GM23338 (cell line): ENCODE measurements at regions not wholly inside any gene's neighbourhood (a gene's known extent, or its start where the extent isn't known, plus 50 kb on each side); places are given as distances from the start of the nearest gene placed in this dataset.

ENCODE experiments used
- CREB1 ChIP-seq: fragments of 250-450 bp; sonication (Bioruptor Pico); IDR thresholded peaks from 2 replicates; pipeline ENCODE4 v1.5.0; 2020; ENCODE audit warnings: low read depth, mild to moderate bottlenecking, moderate library complexity
- CTCF ChIP-seq, 2 experiments: fragments of 200-600 bp in 1 of 2; sonication (generic) in 1 of 2; conservative IDR thresholded peaks; 2 replicates each; pipeline versions ENCODE4 v1.5.1 to v1.6.1; 2016 to 2017; ENCODE audit warnings: antibody characterized with exemption in 2 of 2, low read depth in 2 of 2, mild to moderate bottlenecking in 2 of 2, moderate library complexity in 1 of 2
- EZH2 ChIP-seq: fragments of 200-600 bp; sonication (generic); IDR thresholded peaks from one replicate; pipeline ENCODE4 v1.8.0; 2017; ENCODE audit warnings: antibody characterized with exemption, mild to moderate bottlenecking, low read depth; ENCODE audit not compliant: unreplicated experiment
- EZH2phosphoT487 ChIP-seq: fragments of 200-600 bp; sonication (generic); IDR thresholded peaks from one replicate; pipeline ENCODE4 v1.8.1; 2018; ENCODE audit warnings: antibody characterized with exemption; ENCODE audit not compliant: unreplicated experiment
- JUNB ChIP-seq: IDR thresholded peaks from one replicate; pipeline ENCODE4 v1.6.1; 2016; ENCODE audit warnings: antibody characterized with exemption; ENCODE audit not compliant: unreplicated experiment
- POLR2AphosphoS5 ChIP-seq: IDR thresholded peaks from 2 replicates; pipeline ENCODE4 v1.6.1; 2016; ENCODE audit warnings: antibody characterized with exemption, low read depth
- REST ChIP-seq: IDR thresholded peaks from one replicate; pipeline ENCODE4 v1.6.1; 2018; ENCODE audit warnings: antibody characterized with exemption; ENCODE audit not compliant: unreplicated experiment
- STAT1 ChIP-seq: IDR thresholded peaks from one replicate; pipeline ENCODE4 v1.6.1; 2016; ENCODE audit warnings: antibody characterized with exemption; ENCODE audit not compliant: unreplicated experiment

DNA sequence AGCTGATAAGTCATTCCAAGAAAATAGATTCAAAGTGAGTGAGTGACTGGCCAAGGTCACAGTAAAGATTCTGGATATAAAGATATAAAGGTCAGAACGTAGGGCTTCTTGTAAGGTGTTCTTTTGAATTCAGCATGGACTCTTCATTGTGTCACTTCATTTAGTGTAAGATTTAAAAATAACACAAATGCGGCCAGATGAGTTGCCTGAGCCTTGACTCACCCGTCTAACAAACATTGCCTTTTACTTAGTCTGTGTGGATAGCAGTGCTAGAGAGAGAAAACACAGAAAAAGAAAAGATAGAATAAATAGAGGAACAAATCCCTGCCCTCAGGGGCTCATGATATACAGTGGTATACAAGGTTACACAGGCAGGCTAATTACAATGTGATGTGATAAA is 223.4 kb downstream of the PLPP3 start:
- no peak for TF ChIP-seq CTCF (conservative IDR thresholded peaks at IDR 0.05; ENCODE audit: low read depth in 2 of 2)
- TF ChIP-seq POLR2AphosphoS5 = no peak
- TF ChIP-seq EZH2 = no peak
- no peak for TF ChIP-seq JUNB
- TF ChIP-seq EZH2phosphoT487 = no peak
- TF ChIP-seq STAT1 = no peak
- TF ChIP-seq REST = no peak
- TF ChIP-seq CREB1 = no peak
